Uterus (tissue), 2 donors: ENCODE measurements at regions not wholly inside any gene's neighbourhood (a gene's known extent, or its start where the extent isn't known, plus 50 kb on each side); places are given as distances from the start of the nearest gene placed in this dataset.

ENCODE experiments used
- CTCF ChIP-seq, 4 experiments: fragments of 200-600 bp in 2 of 4; fragments of 450-650 bp in 2 of 4; sonication (generic) in 2 of 4; IDR thresholded peaks; one replicate each; pipeline ENCODE4 v1.5.1; 2016 to 2019; ENCODE audit warnings: antibody characterized with exemption in 4 of 4, mild to moderate bottlenecking in 2 of 4, moderate library complexity in 1 of 4
- POLR2A ChIP-seq, 2 donors: fragments of 450-650 bp; IDR thresholded peaks; one replicate each; pipeline ENCODE4 v1.6.1; 2016; ENCODE audit warnings: antibody characterized with exemption in 2 of 2, mild to moderate bottlenecking in 1 of 2, moderate library complexity in 1 of 2

GRCh38 chr12:114926341-114926740 lies 242.4 kb upstream of the TBX3 start:
- no peak for TF ChIP-seq CTCF (IDR thresholded peaks at IDR 0.05)
- no peak for TF ChIP-seq POLR2A (IDR thresholded peaks at IDR 0.05)
